Renal pelvis (tissue), 1 donor: ENCODE measurements at regions not wholly inside any gene's neighbourhood (a gene's known extent, or its start where the extent isn't known, plus 50 kb on each side); places are given as distances from the start of the nearest gene placed in this dataset.

Experiments used
- DNase-seq: peaks from one replicate; pipeline ENCODE4 v3.0.0-alpha.2; 2013

DNA sequence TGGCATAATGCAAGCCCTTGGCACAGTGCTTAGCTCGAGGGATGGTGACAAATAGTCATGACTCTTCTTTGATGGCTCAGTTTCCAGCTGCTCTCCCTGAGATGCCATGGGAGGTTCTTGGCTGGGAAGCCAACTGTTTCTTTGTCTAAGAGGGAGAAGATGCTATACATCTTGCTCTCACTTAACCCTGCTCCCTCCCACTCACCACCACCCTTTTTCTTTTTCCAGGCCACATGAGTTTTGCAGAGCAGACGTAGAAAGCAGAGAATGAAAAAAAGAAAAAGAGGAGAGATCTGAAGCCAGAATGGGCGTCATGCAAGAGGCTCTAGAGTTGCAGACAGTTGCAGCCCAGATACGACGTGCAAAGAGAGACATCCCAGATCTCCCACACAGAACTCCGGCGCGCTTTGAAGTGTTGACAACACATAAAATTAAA, 160.5 kb downstream of the FGF18 start:
- no peak for DNase-seq

DNA sequence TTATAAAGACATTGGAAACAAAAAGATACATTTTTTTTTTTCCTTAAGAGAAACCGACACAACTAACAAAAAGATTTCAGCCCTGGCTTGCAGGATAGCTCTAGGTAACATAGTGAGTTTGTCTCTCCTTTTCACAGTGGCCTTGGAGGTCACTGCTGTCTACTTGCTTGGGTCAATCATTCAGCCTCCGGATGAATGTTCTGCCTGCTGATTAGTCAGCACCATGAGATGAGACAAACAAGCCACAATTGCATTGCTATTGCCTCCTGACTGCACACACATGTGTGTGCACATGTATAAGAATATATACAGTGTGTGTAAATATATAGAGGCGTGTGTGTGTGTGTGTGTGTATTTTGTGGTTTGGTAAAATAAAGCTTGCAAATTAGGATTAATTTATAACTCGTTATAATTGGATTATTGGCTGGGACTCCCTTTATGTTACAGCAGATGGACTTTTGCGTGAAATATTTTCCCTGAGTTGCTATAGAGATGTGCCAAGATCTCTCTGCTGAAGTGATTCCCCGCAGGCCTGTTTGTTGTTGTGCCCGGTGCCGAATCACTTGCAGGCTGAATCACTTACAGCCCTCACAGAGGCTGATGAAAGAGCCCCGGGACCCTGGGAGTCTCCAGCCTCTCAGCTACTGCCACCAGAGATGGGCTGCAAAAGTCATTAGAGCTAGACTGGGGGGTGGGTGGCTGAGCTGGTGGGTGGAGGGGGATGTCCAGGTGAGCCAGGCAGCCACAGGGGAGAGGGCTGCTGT, 161.2 kb downstream of the FGF18 start:
- DNase-seq: no peak

DNA sequence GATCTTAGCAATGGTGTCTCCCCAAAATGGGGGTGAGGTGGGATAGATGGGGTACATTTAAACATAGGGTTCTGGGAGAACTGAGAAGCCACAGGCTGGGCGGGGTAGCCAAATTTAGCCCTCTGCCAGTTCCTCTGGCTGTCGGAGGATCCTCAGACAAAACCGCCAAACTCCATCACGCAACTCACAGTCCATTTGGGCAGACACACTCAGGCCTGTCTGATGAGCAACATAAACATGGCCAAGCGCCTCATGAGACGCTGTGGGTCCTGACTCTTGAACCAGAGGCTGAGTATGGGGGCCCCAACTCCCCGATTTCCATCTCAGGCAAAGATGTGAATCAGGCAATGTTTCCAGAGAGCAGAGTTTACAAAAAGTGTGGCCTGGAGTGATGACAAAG, 162.3 kb downstream of the FGF18 start:
- DNase-seq: no peak

DNA sequence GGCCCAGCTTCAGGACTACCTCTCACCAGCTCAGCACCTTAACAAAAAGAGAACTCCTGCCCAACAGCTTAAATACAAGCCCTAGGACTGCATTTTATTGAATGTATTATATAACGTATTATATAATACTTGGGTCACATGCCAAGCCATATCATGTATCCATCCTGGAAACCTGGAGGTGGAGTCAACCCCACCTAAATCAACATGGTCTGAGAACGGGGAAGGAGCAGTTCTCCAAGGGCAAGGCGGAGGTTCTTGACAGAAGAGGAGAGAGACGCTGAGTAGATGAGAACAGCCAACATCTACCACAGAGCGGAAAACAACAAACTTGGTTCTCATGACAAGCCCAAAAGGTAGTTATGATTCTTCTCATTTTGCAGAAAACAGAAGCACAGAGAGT, 163.4 kb downstream of the FGF18 start:
- no peak for DNase-seq

DNA sequence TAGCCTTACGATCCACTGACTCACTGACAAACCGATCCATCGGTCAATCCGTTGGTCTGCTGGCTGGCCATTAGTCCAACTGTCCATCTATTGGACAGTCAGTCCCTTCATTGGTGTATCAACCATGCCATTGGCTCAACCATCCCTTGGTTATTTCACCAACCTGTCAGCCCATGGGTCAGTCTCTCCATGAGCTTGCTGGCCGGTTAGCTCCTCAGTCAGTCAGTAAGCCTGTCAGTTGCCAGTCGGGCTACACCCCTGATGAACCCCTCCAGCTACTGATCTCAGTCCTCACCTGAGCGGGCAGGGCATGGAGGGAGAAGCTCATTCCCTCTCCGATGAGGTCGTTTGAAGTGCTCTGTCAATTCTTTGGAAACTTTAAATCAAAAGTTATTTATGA, 166.5 kb downstream of the FGF18 start:
- DNase-seq: no peak

DNA sequence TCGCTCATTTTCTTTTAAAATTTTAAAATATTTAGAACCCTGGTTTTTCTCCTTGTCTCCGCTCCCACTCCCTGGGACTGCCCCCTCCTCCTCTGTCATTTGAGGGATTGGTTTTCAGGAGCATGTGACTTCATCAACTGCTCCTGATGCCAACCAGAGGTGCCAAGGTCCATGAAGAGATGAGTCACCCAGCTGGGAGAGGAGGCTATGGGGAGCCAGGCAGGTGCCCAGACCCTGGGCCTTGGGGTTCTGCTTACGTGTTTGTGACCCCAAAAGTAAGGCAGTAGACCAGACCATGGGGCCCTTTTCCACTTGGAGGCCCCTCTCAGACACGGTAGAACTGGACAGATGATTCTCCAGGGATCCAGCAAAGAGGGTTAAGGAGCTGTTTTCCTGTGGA, 167.0 kb downstream of the FGF18 start:
- no peak for DNase-seq

DNA sequence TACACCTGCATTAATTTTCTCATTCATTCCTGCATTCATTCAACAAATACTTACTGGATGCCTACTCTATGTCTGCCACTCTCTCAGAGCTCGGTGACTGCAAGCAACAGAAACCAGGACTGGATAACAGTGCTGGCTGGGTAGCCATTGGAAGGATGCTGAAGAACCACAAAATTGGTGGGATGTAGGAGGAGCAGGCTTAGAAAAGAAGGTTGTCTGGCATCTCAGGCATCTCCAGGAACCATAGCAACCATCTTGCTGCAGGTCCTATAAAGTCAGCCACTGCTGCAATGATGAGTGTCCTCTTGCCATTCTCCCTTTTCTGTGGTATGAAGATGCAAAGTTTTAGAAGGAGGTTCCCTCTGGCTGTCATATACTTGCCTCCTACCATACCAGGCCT, 168.6 kb downstream of the FGF18 start:
- DNase-seq: no peak

DNA sequence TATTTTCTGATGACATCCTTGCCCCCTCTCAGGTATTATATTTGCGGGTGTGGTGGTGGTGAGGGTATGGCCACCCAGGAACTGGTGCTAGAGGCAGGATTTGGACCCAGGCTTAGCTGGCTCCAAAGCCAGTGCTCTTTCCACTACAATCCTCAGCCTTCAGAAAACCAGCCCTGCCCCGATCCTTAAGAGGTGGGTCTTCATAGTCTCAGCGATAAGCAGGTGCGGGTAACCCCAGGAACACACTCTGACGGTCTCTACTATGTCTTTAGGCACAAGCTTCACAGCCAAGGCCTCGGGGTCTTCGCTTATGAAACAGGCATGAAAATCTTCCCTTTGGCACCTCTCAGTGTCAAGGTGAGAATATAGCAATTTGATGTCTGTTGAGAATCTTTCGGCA, 169.3 kb downstream of the FGF18 start:
- DNase-seq: no peak

DNA sequence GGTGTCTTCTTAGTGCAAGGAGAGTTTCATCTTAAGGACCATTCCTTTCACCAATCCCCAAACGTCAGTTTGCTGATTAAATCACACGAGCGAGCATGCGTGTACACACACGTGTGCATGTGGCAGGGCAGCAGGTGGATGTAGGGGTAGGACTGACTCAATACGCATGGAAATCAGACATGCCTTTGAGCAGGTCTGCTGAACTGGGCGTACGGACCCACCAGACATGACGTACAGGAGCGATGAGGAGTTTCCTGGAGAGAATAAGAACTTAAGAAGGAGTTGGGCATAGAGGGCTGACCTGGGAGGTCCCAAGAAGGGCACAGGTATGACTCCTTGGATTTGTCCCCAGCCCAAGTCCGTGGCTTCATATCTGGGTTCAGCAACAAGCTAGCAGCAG, 170.0 kb downstream of the FGF18 start:
- no peak for DNase-seq

DNA sequence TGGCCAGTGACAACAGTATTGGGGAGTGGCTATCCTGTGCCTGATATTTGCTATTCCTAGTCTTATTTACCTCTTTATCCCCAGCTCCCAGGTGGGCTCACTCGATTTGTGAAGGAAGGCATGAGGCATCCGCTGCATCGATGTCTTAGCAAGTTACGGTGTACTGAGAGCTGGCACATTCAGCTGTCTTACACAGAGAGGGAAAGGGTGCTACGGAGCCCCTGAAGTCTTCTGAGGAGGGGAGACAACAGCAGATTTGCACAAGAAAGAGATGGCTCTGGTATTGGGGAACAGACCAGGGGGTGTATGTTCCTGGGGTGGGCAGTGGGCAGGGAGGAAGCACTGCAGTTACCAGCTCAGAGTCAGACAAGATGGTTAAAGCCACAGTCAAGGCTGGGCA, 172.6 kb downstream of the FGF18 start:
- no peak for DNase-seq

DNA sequence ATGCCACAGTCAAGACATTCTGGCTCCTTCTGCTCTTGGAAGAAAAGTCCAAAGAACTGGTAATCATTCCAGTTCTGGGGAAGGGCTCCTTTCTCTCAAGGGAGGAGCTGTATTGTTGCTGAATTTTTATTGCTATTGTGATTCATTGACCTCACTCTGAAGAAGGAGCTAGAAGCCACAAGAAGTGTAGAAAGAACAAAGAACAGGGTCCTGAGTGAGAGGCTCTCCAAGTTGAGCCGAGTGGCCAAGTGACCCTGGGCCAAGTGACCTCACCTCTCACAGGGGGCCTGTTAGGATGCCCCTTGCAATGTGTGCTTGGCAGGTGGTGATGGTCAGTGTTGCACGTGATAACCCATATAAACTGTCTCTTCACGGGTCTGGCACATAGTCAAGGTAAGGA, 173.3 kb downstream of the FGF18 start:
- DNase-seq: no peak

DNA sequence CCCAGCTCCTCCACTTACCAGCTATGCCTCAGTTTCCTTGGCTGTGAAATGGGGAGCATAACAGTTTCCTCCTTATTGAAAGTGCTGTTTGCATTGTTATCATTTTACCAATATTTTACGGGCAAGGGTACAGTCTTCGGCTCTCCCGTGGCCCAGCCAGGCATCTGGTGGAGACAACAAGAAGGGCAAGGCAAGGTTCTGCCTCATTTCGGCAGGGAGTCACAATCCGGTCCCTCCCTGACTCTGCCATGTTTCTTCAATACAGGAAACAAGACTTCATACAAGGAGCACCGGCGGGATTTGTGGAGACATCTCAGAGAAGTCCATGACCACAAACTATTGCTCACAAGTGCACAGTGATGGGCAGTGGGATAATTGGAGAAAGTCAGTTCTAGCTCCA, 174.0 kb downstream of the FGF18 start:
- no peak for DNase-seq

DNA sequence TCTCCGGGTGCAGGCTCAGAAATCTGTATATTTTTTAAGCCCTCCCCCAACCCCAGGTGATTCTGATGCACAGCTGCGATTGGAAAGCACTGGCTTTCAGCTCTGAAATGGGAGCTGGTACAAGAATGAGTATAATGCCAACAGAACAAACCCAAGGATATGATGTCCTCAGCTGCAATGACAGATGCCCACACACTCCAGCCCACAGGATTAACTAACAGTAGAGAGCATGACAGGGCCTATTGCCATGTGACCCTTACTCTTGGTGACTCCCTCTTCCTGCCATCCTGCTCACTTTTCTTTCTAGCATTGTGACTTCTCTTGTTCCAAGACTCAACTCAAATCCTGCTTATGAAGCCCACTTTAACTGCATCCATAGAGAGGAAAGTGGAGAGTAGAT, 174.5 kb downstream of the FGF18 start:
- no peak for DNase-seq

DNA sequence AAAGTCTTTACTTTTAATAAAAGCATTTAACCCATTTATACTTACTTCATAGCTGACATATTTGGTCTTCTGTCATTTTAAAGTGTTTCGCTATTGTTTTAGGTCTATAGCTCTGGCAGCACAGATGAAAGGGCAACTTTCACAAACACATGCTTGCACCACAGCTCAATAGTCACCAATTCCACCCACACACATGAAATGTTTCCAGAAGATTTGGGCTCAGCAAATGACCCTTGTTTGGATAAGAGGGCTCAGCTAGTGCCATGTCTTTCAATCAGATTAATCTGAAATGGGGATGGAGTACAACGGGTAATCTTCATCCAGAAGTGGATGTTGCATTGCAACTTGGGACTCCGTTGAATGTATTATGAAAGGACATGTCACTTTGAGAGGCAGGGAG, 176.0 kb downstream of the FGF18 start:
- no peak for DNase-seq

DNA sequence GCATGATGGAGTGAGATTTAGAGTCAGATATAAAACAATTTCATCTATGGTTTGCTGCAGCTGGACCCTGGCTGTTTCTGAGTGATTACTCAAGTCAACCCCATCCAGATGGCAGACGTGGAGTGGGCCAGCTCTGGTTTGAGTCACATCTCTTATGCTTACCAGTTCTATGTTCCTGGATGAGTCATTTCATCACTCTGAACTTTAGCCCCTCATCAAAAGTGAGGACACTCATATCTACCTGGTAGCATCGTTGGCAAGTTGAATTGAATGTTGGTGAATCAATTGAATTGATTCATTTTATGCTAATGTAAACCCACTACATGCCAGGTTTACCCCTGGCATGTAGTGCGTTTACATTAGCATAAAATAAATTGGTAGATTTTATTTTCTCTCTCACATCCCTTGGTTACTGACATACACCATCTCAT, 176.4 kb downstream of the FGF18 start:
- no peak for DNase-seq

DNA sequence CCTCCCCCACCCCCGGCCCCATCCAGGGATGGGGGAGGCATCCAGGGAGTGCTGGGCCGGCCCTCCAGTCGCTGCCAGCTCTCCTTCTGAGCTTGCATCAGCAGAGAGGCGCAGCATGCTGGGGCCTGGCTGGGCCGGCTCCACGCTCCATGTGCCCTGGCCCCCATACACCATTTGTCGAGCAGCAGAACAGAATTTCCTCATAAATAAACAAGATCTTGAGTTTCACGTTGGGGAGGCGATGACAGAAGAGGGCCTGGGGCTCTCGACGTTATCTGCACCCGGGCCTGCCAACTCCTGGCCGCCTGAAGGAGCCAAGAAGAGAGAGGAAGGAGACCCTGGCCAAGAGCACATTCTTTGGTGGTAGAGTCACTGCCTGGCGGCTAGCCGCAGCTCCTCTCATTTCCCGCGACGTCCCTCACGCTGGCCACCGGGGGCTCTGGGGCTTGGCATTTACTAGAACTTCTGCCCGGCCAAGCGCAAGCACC, 177.0 kb downstream of the FGF18 start:
- DNase-seq: no peak

DNA sequence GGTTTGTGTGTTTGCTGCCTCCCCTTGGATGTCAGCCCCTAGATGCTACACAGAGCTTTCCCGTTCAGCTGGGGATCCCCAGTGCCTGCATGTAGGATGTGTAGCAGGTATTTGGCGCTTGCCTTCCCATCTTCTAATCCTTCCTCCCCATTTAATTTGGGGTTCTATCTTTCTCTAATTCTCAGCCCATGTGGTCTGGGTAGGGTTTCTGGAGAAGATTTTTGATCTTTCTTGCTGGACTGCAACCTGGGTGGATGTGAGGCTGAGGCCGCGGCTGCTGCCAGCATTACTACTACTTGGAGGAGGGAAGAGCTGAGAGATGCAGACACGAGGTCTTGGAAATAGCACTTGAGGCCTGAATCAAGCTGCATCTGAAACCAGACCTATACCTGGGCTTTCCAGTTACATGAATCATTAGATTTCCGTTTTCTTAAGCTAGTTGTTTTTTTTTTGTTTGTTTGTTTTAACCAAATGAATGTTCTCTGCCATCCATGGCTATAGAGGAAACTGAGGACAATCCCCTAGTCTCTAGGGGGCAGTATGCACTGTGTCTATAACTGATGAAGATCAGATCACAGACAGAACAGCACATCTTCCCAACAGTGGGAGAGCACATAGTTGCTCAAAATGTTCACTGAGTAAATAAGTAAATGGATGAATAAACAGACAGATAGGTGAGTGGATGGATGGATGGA, 178.6 kb downstream of the FGF18 start:
- no peak for DNase-seq

DNA sequence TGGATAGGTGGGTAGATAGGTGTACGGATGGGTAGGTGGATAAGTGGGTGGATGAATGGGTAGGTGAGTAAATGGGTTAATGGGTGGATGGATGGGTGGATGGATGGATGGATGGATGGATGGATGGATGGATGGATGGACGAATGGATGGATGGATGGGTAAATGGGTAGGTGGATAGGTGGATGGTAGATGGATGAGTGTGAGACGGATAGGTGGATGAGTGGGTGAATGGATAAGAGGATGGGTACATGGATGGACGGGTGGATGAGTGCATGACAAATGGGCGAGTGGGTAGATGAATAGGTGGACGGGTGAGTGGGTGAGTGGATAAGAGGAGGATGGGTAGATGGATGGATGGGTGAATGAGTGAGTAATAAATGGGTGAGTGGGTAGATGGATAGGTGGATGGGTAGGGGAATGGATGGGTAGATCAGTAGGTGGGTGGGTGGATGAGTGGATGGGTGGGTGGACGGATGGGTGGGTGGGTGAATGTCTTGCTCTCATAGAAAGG, 179.2 kb downstream of the FGF18 start:
- no peak for DNase-seq

DNA sequence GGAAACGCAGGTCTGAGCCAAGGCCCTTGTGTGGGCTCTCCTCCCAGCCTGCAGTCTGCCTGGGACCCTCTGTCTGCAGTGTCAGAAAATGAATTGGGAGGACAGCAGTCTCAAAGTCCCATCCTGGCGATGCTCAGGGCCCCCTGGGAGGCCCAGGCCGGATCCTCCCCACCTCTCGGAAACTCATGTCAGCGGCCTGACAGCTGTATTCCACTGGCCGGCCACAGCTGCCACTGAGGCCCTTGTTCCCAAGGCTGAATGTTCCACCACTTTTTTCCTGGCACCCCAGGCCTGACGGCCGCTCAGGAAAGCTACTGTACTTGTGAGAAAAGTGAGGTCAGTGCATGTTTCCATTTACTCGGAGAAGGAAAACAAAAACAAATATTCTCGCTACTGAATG, 180.0 kb downstream of the FGF18 start:
- no peak for DNase-seq

DNA sequence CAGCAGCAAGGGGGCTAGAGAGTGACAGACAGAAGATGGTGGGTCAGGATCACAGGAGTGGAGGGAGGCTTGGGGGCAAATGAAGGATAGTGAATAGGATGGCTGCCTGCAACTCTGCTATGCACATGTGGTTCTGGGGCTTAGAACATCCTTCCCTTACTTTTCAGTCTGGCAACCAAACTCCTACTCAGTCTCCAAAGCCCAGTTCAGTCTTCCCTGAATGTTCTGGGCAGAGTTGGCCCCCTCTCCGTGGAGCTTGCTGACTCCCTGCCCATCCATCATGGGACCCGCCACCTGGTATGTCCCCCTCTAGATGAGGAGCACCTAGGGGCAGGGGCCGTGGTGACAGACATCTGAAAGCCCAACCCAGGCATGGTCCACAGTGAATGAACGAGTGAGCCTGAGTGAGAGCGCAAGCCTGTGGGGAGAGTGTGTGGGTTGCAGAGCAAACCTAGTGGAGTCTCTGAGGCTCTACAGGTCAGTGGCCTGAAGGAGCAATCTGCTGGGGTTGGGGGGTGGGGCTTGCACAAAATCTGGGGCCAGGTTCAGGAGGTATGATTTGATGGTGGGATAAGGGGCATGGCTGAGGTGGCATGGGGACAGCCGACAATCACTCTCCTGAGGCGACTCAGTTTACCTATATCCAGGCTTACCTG, 180.6 kb downstream of the FGF18 start:
- DNase-seq: no peak

DNA sequence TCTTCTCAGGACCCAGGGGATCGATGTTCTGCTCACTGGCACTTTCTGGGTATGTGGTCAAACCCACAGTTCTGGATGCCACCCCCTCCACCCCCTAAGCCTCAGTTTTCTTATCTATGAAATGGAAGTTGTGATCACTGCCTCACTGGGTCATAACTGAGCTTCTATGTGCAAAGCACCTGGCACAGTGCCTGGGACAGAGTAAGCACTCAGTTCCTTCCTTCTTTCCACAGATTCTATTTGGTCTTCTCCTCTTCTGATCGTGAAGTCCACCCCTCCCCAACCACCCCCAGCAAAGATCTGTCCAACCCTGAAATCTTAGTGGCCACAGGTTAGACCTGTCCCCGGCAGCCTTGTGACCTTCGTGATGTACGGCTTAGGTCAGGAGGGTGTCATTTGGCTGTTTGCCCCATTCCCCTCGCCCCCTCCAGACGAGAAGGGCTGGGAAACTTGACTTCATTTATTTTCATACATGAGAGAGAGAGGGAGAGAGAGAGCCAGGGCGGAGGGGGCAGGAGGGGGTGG, 181.4 kb downstream of the FGF18 start:
- no peak for DNase-seq

DNA sequence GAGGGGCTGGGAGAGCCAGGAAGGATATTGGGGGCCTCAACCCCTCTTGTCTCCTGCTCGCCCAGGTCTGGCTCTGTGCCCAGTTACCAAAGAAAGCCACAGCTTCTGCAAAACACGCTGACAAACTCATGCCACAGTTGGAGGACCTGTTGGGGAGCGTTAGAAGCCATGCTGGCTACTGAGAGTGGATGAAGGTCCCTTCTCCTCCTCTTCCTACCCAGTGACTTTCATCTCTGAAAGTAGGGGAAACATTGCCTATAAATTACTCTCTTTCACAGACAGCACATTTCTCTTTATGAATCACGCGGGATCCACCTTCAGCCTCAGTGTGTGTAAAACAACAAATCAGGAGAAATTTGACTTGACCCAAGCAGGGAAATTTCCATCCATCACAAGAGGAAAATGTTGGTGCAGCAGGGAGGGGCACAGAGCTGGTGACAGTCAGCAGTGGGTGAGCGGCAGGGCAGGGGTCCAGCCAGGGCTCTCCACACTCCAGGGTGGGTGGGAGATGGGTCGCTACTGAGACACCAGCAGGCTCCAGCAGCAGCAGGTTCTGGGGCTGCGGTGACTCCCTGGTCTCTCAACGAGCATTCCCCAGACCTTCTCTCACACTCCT, 181.9 kb downstream of the FGF18 start:
- DNase-seq: no peak
